ENCODE measurements at regions not wholly inside any gene's neighbourhood (a gene's known extent, or its start where the extent isn't known, plus 50 kb on each side); places are given as distances from the start of the nearest gene placed in this dataset.
"Not testable (repeated sequence)": the region's sequence is repeated elsewhere in the genome, so short reads cannot be mapped to it uniquely, and the experiment has no call there.

DNA sequence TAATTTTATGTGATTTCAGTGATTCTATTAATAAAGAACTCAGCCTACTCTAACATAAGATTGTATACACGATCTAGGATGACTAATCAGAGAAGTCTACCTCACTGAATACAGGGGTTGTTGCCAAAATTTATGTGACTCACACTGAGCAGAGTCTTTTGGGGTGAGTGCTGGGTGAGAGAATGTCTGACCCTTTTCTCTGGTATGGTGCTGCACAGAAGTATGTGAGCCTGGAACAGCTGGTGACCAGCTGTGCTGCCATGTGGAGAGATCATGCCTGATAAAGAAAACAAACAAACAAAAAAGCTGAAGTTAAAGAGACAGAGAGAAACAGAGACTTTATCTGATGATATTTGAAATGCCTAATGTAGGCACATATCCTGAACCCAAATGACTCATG, 618.1 kb upstream of the GRIA3 start:
- DNase-seq (ENCODE audit: low spot score): peak; percentile 3

DNA sequence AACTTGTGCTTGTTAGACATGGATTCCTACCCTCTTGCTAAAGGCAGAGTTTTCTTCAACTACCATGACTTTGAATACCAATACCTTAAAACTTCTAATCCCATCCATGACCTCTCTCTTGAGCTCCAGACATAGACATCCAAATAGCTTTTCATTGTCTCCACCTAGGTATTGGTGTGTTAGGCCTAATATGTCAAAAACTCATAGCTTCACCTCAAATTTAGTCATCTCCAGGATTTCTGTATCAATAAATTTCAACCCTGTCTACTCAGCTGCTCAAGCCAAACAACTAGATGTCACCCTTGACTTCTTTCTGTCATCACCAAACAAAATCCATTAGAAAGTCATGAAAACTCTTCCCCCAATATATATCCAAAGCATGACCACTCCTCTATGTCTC, 617.7 kb upstream of the GRIA3 start:
- no peak for DNase-seq (ENCODE audit: low spot score)

DNA sequence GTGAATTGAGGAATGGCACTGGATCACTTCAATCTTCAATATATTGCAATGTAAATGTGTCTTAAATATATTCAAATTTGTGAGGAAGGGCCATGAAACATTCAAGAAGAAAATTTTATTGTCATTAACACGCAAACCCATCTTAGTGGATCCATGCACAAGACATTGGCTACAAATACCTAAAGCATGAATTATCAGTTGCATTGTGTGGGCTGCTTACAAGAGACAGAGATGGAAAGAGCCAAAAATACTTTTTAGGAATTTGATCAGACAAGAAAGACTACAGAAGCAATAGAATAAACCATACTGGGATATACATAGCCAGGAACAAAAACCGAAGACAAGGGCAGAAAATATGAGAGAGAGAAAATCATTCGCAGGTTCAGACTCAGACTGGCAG, 616.2 kb upstream of the GRIA3 start:
- no peak for DNase-seq (ENCODE audit: low spot score)

DNA sequence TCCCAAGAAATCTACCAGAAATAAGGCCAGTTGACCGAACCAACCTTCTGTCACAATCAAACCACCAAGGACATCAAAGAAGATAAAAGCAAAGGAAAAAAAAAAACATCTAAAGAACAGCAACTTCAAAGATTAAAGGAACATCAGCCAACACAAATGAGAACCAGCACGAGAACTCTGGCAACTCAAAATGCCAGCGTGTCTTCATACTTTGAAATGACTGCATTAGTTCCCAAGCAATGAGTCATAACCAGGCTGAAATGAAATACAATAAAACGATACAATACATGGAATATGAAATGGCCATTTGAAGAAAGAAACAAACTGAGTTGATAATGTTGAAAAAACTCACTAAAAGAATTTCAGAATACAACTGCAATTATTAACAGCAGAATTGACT, 611.6 kb upstream of the GRIA3 start:
- DNase-seq (ENCODE audit: low spot score): no peak

DNA sequence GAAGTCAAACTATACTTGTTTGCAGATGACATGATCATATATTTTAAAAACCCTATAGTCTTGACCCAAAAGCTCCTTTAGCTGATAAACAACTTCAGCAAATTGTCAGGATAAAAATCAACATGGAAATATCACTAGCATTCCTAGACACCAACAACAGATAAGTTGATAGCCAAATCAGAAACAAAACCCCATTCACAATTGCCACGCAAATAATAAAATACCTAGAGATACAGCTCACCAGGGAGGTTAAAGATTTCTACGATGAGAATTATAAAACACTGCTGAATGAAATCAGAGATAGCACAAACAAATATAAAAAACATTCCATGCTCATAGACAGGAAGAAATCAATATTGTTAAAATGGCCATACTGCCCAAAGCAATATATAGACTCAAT, 605.0 kb upstream of the GRIA3 start:
- DNase-seq (ENCODE audit: low spot score): no peak

DNA sequence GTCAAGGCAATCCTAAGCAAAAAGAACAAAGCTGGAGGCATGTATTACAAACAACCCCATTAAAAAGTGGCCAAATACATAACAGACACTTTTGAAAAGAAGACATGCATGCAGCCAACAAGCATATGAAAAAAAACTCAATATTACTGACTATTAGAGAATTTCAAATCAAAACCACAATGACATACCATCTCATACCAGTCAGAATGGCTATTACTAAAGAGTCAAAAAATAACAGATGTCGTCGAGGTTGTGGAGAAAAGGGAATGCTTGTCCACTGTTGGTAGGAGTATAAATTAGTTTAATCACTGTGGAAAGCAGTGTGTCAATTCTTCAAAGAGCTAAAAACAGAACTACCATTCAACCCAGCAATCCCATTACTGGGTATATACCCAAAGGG, 604.6 kb upstream of the GRIA3 start:
- no peak for DNase-seq (ENCODE audit: low spot score)

DNA sequence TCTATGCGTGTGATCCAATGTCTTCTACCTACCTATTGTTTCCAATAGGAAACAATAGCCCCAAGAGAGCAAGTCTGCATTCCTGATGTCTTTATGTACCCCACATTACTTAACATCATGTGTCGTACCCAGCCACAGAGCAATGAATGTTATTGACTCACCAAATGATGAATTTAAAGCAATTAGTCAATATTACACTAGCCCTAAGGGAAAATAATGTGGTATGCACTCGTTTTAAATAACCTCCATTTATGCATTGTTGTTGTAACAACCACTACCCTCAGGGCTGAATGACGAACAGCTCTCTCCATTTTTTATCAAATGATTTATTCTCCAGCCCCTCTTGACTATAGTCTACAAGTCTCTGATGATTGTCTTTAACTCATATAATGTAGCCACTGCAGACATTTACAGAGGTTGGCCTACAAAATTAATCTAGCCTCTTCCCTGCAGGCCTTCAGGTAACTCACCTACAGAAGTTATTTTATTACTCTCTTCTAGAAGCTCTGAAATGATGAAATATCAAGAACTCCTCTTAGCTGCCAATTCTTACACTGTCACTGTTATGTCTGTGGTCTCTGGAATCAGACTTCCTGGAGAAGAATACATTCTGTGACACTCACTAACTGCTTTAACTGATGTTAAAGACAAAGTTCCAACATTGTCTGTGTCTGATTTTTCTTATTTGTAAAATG, 601.7 kb upstream of the GRIA3 start:
- DNase-seq (ENCODE audit: low spot score): no peak

DNA sequence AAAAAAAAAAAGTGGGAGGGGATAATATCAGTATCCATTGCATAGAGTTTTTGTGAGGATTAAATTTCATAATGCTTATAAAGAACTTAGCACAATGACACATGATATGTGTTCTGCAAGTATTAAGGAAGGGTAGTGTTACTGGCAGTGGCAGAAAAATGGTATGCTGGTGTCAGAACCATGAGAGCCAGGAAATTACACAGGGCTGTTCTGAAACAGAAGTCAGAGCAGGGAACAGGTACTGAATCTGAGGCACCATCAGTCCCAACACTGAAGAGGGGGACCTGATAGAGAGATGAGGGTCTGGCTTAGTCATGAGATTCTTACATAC, 601.1 kb upstream of the GRIA3 start:
- DNase-seq (ENCODE audit: low spot score): no peak

DNA sequence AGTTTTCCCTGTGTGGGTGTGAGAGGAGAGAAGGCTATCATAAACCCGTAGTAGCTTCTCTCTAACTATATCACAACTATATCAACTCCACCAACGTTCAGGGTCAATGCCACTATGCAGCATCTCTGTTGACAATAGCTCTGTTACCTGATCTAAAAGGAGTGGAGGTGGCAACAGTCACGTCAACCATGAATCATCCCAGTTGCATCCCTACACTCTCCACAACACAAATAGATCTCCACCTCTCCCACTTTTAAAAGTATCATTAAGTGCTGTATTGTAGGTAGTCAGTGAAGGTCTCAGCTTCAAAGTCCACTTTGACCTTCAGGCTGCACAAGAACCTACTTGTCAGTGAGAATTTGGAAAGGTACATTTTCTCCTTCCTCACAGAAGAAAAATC, 600.5 kb upstream of the GRIA3 start:
- DNase-seq (ENCODE audit: low spot score): no peak

DNA sequence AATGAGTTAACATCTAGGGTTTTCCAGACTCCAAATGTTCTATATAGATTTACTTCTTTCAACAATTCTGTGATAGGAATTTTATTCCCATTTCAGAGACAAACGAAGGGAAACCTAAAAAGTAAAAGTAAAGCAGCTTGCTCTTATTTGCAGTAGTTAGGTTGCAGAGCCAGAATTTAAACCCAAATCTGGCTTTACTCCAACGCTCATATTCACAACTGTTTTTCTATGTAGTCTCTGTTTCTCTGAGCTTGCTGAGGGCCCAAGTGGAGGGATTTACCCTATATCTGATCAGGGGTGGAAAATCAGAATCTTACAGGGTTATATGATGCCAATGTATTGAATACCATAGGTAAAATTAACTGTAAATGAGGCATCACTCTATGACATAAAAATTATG, 599.1 kb upstream of the GRIA3 start:
- no peak for DNase-seq (ENCODE audit: low spot score)

DNA sequence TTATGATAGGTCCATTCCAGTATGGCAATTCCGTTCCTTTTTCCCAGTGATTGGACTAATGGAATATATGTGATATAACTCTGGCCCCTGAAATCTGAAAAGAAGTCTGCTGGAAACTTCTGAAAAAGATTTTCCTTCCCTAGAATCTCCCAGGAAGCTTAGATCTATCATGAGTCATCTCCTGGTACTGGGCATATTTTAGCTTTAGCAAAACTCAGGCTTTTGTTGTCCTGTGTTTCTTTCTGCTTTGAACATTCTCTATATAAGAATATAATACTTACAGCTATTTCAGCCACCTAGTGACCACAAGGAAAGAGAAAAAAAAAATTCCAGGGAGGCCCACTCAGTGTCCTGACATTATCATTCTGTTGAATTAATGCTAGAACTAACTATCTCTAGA, 597.2 kb upstream of the GRIA3 start:
- no peak for DNase-seq (ENCODE audit: low spot score)

DNA sequence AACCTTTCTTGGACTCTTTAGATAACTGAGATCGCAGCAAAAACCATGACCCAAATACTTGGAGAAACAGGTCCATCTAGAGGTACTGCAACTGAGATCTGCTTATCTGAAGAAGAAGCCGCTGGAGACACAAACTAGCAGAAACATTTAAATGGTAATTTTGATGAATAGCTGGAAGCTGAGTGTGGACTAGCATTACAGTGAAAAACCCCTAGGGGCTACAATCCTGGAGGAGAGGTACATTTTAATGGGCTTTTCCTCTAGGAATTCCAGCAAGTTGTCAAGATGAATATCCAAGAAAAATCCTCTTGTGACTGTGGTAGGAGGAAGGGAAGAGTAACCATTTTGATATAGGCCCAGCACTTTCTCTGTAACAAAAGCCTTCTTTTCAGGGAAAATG, 592.5 kb upstream of the GRIA3 start:
- no peak for DNase-seq (ENCODE audit: low spot score)

DNA sequence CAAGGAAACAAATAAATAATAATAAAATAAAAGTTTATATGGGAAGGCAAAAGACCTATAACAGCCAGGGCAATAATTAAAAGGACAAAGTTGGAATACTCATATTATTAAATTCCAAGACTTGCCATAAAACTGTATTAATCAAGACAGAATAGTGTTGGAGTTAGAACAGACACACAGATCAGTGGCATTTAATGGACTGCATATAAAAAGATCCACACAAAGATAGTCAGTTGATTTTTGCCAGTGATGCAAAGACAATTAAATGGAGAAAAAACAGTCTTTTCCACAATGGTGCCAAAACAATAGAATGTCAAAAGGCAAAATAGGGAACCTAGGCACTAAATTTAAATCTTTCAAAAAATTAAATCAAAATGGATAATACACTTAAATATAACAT, 587.1 kb upstream of the GRIA3 start:
- DNase-seq (ENCODE audit: low spot score): no peak

DNA sequence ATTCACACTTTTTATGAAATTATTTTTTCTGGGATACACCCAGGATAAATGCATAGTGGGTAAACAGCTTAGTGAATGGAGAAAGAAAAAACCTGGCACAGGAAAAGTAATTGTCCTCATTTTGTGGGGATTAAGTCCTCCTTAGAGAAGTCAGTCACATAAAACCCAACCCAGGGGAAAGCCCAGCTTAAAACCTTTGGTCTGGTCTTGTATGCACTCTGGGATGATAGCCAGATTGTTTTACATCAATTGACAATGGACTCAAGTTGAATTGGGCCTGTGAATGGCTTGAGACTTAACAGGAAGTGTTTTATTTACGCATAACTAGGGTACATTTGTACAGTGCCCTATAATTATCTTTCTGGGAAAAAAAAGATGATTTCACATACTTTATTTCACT, 561.3 kb upstream of the GRIA3 start:
- DNase-seq (ENCODE audit: low spot score): no peak

DNA sequence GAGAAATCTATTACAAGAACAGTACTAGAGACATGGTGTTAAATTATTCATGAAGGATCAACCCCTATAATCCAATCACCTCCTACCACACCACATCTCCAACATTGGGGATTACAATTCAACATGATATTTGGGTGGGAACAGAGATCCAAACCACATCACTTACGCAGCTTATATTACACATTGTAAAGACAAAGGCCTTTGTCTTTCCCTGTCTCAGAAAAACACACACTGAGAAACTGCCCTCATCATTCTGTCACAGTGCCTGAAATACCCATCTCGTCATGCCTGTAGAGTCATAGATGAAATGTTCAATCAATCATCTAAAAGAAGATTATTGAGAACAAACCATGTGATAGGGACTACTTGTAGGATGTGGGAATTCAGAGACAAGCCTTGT, 558.8 kb upstream of the GRIA3 start:
- DNase-seq (ENCODE audit: low spot score): no peak

DNA sequence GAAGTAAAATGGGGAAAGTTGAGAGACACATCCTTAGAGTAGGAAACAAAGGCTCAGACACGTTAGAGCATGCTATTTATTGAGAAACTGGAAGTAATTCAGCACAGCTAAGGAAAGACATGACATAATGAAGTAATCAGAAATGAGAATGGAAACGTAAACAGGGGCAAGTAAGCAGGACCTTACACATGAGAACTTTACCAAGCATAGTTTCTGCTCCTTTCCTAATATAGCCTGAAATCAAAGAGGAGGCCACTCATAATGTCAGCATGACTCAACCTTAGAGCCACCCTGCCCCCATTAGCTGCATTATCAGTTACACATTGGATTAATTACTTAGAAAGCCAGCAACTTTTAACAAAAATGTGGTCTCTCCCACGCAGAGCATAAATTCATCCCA, 558.3 kb upstream of the GRIA3 start:
- no peak for DNase-seq (ENCODE audit: low spot score)

DNA sequence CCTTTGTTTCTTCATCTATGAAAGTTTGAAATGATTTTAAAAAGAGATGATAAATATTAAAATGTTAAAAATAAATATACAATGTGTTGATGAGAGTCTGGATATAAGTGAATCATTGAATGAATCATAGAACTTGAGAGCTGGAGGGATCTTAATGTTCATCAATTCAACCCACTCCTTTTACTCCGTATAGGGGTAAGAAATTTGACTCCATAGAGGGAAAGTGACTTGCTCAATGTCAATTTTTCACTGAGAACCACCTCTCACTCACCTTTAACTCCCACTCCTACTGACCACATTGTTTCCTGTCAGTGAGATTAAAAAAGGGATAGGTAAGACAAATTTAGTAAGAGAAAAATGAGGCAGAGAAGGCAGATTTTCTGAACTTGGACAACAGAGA, 557.2 kb upstream of the GRIA3 start:
- no peak for DNase-seq (ENCODE audit: low spot score)

DNA sequence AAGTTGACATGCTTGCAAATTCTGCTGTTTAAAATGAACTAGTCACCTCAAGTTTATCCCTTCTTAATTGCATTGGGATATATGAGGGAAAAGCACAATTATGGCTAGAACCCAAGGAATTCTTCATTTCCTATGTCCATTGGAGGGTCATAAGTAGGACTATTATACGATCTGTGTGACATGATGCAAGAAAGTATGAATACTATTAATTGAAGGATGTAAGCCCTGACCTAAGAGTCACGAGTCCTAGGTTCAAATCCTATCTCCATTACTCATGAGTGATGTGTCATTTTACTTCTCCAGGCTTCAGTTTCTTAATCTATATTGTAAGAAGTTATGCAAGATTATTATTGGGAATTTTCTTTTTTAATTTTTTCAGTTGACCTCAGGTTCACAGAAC, 542.9 kb upstream of the GRIA3 start:
- DNase-seq (ENCODE audit: low spot score): no peak

DNA sequence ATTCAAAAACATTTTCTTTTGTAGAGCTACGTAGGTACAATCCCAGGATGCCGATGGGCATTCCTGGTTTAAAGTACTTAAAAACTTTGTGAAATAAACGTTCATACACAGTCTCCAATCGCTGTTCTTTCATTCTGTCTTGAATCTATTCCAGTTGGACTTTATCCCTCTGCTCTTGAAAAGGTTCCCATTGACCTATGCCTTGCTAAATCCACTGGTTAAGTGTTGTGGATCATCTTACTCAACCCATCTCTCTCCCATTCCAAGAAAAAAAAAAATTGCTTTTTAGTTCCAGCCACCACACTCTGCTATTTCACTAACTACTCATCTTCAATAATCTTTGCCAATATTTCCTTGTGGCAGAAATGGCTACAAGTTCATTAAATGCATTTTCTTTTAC, 542.3 kb upstream of the GRIA3 start:
- no peak for DNase-seq (ENCODE audit: low spot score)

DNA sequence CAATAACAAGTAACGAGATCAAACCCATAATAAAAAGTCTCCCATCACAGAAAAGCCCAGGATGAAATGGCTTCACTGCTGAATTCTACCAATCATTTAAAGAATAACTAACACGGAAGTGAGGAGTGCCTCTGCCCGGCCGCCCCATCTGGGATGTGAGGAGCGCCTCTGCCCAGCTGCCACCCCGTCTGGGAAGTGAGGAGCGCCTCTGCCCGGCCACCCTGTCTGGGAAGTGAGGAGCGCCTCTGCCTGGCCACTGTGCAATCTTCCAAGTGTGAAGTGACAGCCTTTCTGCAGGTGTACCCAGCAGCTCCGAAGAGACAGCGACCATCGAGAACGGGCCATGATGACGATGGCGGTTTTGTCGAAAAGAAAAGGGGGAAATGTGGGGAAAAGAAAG, 528.8 kb upstream of the GRIA3 start:
- DNase-seq (ENCODE audit: low spot score): not testable (repeated sequence)

DNA sequence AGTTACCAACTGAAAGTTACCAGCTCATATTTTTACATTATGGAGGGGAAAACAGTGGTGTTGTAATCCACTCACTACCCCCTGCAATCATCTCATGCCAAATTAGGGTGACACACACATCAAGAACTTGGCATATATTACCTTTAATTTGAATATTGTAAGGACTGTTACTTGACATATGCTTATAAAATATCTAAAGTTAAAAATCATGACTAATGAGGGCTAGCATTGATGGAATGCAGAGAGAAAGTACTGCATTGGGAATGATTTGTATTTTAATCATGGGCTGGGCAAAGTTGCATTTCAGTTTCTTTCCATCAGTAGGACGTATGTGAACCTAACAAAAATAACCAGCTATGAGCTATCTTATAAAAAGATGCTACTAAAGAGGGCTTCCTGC, 517.5 kb upstream of the GRIA3 start:
- no peak for DNase-seq (ENCODE audit: low spot score)

DNA sequence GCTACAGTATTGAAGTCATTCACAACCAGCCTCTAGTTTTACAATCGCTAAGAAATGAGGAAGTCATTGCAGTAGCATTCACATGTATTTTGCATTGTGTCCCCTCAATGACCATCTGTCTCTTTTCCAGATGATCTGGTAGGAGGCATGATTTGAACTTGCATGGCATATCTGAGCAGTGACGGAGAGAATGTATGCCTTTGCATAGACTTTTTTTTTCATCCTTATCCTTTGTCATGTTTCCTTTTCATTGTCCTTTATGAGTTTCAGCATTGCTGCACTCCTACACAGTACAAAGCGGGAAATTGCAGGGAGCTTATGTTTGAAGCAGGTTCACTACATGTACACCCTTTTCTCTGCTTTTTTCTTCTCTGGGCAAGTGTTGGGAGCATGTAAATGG, 516.4 kb upstream of the GRIA3 start:
- DNase-seq (ENCODE audit: low spot score): no peak

DNA sequence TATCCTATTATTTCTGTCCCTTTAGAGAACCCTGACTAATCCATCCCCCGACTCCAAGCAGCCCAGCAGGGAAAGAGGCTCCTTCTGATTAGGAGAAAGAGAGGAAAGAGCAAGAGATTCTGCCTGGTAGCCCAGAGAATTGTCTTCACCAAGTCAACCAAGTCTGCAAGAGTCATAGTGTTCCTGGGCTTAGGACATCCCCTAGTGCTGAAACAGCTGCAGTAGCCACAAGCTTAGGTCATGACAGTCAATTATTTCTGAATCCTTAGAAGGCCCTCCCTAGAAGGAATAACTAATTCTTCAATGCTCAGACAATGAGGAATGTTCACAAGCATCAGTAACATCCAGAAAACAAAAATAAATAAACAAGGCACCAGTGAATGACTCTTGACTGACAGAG, 480.3 kb upstream of the GRIA3 start:
- no peak for DNase-seq (ENCODE audit: low spot score)

DNA sequence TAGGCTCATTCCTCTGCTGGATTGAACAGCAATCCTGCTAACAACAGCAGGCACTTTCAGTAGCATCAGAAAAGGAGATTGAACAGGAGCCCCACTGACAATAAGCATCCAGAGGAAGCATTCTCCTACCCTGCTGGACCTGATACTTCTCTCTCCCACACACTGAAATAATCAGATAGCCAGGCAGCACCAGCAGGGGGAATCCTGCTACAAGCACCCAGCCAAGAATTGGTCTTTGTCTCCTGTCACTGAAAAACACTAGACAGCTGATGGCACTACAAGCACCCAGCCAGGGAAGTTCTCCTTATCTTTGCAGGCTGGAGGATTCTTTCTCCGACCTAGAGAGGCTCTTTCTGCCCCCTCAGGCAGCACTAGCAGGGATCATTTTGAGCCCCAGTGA, 444.3 kb upstream of the GRIA3 start:
- no peak for DNase-seq (ENCODE audit: low spot score)

DNA sequence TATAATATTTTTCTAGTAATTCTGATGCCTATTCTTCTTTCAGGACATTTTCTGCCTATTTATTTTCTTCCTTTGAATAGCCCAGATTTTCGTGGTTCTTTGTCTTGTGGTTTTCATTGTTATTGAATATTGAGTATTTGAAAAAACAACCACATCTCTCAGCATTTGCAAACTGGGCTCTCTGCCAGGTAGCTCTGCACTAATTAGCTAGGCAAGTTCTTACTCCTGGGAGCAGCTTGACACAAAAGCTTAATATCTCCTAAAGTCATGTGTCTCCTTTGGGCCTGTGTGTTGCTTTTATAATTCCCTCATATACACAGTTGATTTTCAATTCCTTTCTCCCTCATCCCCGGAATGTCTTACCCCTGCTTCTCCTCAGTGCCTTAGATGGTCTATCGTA, 413.5 kb upstream of the GRIA3 start:
- DNase-seq (ENCODE audit: low spot score): no peak

Data from hepatic stellate cell (primary cell).